ENCODE measurements at regions not wholly inside any gene's neighbourhood (a gene's known extent, or its start where the extent isn't known, plus 50 kb on each side); places are given as distances from the start of the nearest gene placed in this dataset.

DNA sequence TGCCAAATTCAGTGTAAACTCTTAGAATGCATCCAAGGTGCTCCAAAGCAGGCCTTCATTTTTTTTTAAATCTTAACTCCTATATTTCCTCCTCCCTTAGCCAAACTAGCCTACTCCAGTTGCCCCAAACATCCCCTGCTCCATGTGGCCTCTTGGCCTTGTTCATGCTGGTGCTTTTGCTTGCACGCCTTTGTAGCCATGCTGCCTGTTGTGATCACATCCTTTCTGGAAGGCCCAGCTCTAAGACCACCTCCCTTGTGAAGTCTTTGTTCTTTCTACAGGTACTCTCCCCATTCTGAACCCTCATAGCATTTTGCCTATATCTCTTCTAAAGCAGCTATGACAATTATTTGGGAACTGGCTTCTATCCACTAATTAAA lies 375.3 kb upstream of the NFE2L3 start:
- H3K27ac ChIP-seq (ENCODE audit: low read length in 2 of 2), result no peak overlapping the region
- no peaks in the 10 kb centered on the region for H3K4me1 ChIP-seq (ENCODE audit: control insufficient read depth in 2 of 2, insufficient read depth in 2 of 2, low read length in 2 of 2)
- H3K4me3 Mint-ChIP-seq, result no peak overlapping the region
- ChIA-PET CTCF (no interaction called here), POLR2A (no interaction called here)
- H3K27me3 Mint-ChIP-seq, result peaks cover 10% of the 10 kb centered on the region
- intact Hi-C loops (cut with micrococcal nuclease), result no loop called here
- no peaks in the 10 kb centered on the region for H3K79me2 ChIP-seq (ENCODE audit: control insufficient read depth, insufficient read depth, low read length)
- DNase-seq, result no peak
- H3K4me3 ChIP-seq (ENCODE audit: control extremely low read depth in 1 of 5, extremely low read depth in 1 of 5, insufficient read depth in 1 of 5, low read depth in 2 of 5, low read length in 4 of 5), result no peak overlapping the region
- no peaks in the 10 kb centered on the region for H3K9me3 Mint-ChIP-seq (ENCODE audit: insufficient read depth)
- no peaks in the 10 kb centered on the region for H3K36me3 ChIP-seq (replicated peaks in 1 of 2; ENCODE audit: control extremely low read depth in 1 of 2, control insufficient read depth in 1 of 2, extremely low read depth in 1 of 2, insufficient read depth in 2 of 2, low read length in 1 of 2)
- 100% methylated on average over 1 of the region's 1 CpG for WGBS (ENCODE audit: insufficient coverage)
- no peaks in the 10 kb centered on the region for H3K4me1 Mint-ChIP-seq
- TF ChIP-seq CTCF (IDR thresholded peaks at IDR 0.05), result no peak
- no peak for TF ChIP-seq EZH2 (IDR thresholded peaks at IDR 0.05; ENCODE audit: borderline replicate concordance, insufficient read depth, low read depth, low read length, poor library complexity, severe bottlenecking)
- no peak overlapping the region for H3K4me2 ChIP-seq (replicated peaks; ENCODE audit: low read depth, low read length, poor library complexity, severe bottlenecking)
- no peaks in the 10 kb centered on the region for H3K9me3 ChIP-seq (ENCODE audit: control extremely low read depth in 1 of 3, control insufficient read depth in 2 of 3, insufficient read depth in 1 of 3, low read length in 2 of 3)
- H2AFZ ChIP-seq (ENCODE audit: insufficient read depth, low read depth, low read length, poor library complexity, severe bottlenecking), result no peak overlapping the region
- H3K9ac ChIP-seq (ENCODE audit: low read length), result no peak overlapping the region
- peaks cover 0 to 4% (median 2%) of the 10 kb centered on the region in 4 experiments for H3K27me3 ChIP-seq (replicated peaks in 1 of 4; ENCODE audit: control extremely low read depth in 1 of 4, control insufficient read depth in 3 of 4, insufficient read depth in 4 of 4, low read length in 3 of 4)
- no peak for ATAC-seq (ENCODE audit: low read depth)
- no peaks in the 10 kb centered on the region for H4K20me1 ChIP-seq (ENCODE audit: control insufficient read depth, insufficient read depth, low read length, poor library complexity, severe bottlenecking)
- H3K27ac Mint-ChIP-seq, result no peak overlapping the region

- Histone ChIP-seq H3K9ac (ENCODE audit: low read length) (no peak overlapping the region), H3K4me2 (replicated peaks; ENCODE audit: low read depth, low read length, poor library complexity, severe bottlenecking) (no peak overlapping the region), H3K4me1 (ENCODE audit: control insufficient read depth in 2 of 2, insufficient read depth in 2 of 2, low read length in 2 of 2) (no peaks in the 10 kb centered on the region), H3K4me3 (ENCODE audit: control extremely low read depth in 1 of 5, extremely low read depth in 1 of 5, insufficient read depth in 1 of 5, low read depth in 2 of 5, low read length in 4 of 5) (no peak overlapping the region), H3K9me3 (ENCODE audit: control extremely low read depth in 1 of 3, control insufficient read depth in 2 of 3, insufficient read depth in 1 of 3, low read length in 2 of 3) (no peaks in the 10 kb centered on the region), H3K27ac (ENCODE audit: low read length in 2 of 2) (no peak overlapping the region), H2AFZ (ENCODE audit: insufficient read depth, low read depth, low read length, poor library complexity, severe bottlenecking) (no peak overlapping the region), H3K36me3 (replicated peaks in 1 of 2; ENCODE audit: control extremely low read depth in 1 of 2, control insufficient read depth in 1 of 2, extremely low read depth in 1 of 2, insufficient read depth in 2 of 2, low read length in 1 of 2) (no peaks in the 10 kb centered on the region), H3K27me3 (replicated peaks in 1 of 4; ENCODE audit: control extremely low read depth in 1 of 4, control insufficient read depth in 3 of 4, insufficient read depth in 4 of 4, low read length in 3 of 4) (peaks cover 0 to 4% (median 2%) of the 10 kb centered on the region in 4 experiments), H4K20me1 (ENCODE audit: control insufficient read depth, insufficient read depth, low read length, poor library complexity, severe bottlenecking) (no peaks in the 10 kb centered on the region), H3K79me2 (ENCODE audit: control insufficient read depth, insufficient read depth, low read length) (no peaks in the 10 kb centered on the region)
- DNase-seq (no peak), ATAC-seq (ENCODE audit: low read depth) (no peak)
- ChIA-PET POLR2A (no interaction called here), CTCF (no interaction called here)
- peaks cover 15% of the 10 kb centered on the region for H3K27me3 Mint-ChIP-seq
- TF ChIP-seq CTCF (IDR thresholded peaks at IDR 0.05) (no peak), EZH2 (IDR thresholded peaks at IDR 0.05; ENCODE audit: borderline replicate concordance, insufficient read depth, low read depth, low read length, poor library complexity, severe bottlenecking) (no peak)
- no peak overlapping the region for H3K4me3 Mint-ChIP-seq
- H3K4me1 Mint-ChIP-seq, result no peaks in the 10 kb centered on the region
- intact Hi-C loops (cut with micrococcal nuclease), result no loop called here
- no peak overlapping the region for H3K27ac Mint-ChIP-seq
- WGBS (ENCODE audit: insufficient coverage), result 81% methylated on average over 10 of the region's 11 CpGs
- no peaks in the 10 kb centered on the region for H3K9me3 Mint-ChIP-seq (ENCODE audit: insufficient read depth)
Observed at GRCh38 chr7:25777969-25778708, 373.9 kb upstream of the NFE2L3 start.
